NB4 (cell line): ENCODE measurements at regions not wholly inside any gene's neighbourhood (a gene's known extent, or its start where the extent isn't known, plus 50 kb on each side); places are given as distances from the start of the nearest gene placed in this dataset.

Source experiments
- MYC ChIP-seq: IDR thresholded peaks from 2 replicates; pipeline ENCODE4 v1.6.1; 2011; ENCODE audit warnings: low read depth, low read length
- POLR2A ChIP-seq: IDR thresholded peaks from 2 replicates; pipeline ENCODE4 v1.6.1; 2011; ENCODE audit warnings: mild to moderate bottlenecking; ENCODE audit not compliant: insufficient read length; ENCODE audit errors: extremely low read depth

DNA sequence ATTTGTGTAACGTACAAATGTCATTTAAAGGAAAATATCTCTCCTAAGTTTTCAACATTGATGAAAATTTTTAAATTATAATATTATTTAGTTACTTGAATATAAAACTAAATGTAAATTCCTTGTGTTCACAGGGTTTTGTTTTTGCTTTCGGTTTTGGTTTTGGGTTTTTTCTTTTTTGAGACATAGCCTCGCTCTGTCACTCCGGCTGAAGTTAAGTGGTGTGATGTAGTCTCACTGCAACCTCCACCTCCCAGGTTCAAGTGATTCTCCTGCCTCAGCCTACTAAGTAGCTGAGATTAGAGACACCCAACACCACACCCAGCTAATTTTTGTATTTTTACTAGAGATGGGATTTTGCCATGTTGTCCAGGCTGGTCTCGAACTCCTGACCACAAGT lies 79.3 kb upstream of the TCF12 start:
- no peak for TF ChIP-seq MYC
- no peak for TF ChIP-seq POLR2A
